GM21576 (cell line): ENCODE measurements at regions not wholly inside any gene's neighbourhood (a gene's known extent, or its start where the extent isn't known, plus 50 kb on each side); places are given as distances from the start of the nearest gene placed in this dataset.

Experiments
- ATAC-seq: cut with Tn5 transposase; IDR thresholded peaks from one replicate; pipeline ENCODE4 v1.9.1; 2021; ENCODE audit warnings: mild to moderate bottlenecking, moderate library complexity; ENCODE audit not compliant: unreplicated experiment

DNA sequence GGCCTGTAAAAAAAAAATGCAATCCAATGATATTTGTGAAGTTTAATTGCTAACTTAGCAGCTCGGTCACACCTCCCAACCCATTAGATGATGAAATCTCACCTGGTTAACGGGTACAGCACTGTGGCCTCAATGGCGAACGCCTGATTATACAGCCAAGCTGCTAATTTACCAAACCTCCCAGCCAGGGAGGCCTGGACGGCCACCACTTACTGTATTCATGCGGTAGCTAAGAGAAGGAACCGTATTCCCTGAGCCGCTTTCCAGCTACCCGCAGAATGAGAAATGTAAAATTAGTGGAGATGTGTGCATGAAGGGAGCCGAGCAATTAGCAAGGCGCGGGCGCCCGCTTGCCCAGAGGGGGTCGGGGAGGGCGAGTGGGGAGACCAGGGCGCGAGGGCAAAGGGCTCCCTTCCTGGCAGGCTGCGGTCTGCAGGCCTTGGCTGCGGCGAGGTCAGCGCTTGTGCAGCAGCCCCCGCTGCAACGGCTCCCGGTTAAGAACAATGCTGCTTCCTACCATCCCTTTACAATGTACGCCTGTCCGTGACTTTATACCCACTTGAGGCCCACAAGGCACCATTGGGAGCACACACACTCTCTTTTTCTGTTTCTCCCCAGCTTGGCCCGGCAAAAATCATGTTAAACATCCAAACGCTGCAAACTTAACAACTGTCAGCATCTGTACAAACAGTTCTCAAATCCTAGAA is 70.4 kb upstream of the TBCA start:
- ATAC-seq: no peak

GRCh38 chr5:77845324-77845646 is 69.1 kb upstream of the TBCA start:
- ATAC-seq: no peak

DNA sequence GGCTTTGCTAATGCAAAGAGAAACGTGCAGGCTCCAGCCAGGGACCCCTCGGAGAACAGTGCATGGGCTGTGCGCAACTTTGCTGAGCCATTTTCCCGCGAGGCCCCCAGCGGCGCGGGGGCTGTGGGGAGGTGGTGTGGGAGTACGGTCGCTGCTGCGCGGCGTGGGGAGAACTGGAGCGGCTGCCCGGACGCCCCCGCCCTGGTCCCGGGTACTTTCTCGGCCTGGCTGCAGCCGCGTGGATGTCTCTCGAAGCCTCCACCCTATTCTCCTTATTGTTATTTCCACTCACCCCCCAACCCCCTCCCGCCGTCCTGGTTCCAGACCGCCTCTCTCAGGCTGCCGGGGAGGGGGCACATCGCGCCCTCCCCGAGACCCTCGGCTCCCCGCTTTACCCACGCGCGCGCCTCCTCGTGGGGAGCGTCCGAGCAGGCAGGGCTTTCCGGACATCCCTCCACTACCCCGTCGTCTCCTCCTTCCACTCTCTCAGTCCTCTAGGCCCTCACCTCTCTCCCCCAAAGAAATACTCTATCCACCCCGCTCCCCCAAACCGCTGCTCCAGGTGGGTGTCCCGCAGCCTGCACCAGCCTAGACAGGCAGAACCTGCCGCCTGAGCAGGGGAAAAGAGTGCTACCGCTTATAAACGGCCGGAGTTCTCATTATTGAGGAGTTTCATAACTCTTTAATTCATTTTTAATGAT is 68.6 kb upstream of the TBCA start:
- ATAC-seq: no peak

- ATAC-seq: no peak
Measured at GRCh38 chr5:77844373-77844622, 68.2 kb upstream of the TBCA start.

GRCh38 chr5:77843570-77844372 is 67.6 kb upstream of the TBCA start:
- no peak for ATAC-seq

GRCh38 chr5:77842243-77842642 is 66.1 kb upstream of the TBCA start:
- ATAC-seq: no peak

GRCh38 chr5:77841616-77842015 is 65.5 kb upstream of the TBCA start:
- ATAC-seq: no peak

- no peak for ATAC-seq
Measured at GRCh38 chr5:77840930-77841329, 64.8 kb upstream of the TBCA start.

DNA sequence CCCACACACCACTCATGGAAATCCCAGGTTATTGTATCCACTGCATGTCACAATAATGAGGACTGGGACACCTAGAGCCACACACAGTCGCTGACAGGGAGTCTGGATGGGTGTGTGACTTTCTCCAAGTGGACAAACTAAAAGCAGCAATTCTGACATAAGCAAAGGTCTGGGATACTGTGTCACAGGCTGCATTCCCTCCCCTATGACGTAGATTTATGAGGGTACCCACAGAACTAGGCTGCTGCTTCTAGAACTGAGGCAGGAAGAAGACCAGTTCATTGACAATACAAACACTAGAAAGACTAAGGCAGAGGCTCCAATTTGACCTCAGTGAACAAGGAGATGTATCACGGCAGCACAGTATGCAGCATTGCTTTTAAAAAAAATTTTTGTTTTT is 63.6 kb upstream of the TBCA start:
- no peak for ATAC-seq

- no peak for ATAC-seq
Measured at GRCh38 chr5:77832938-77833337, 56.8 kb upstream of the TBCA start.

DNA sequence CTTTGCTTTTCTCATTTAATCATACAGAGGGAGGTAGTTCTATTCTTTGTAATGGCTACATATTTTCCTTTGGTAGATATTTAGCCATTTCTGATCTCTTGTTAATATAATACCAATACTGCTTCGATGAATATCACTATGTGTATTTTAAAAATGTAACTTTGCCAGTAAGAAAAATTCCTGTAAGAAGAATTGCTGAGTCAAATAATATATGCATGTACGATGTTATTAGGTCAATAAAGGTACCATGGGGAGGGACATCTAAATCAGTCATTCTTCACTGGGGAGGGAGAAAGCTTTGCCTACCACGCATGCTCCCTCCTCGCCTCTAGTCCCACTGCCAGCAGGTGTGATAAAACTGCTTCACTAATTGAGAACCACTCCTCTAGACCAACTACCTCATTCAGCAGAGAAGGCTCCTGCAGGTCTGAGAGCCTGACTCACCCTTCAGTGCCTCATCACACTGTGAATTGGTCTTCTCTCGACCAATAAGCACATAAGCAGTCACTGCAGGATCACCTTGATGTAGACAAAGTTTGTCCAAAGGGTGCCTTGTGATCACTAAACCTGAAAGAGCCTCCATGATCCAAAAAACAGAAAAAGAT is 56.1 kb upstream of the TBCA start:
- ATAC-seq: no peak

GRCh38 chr5:77828445-77828844 is 52.3 kb upstream of the TBCA start:
- no peak for ATAC-seq
